CD4-positive, alpha-beta T cell treated with Interleukin-17A for 1 hour (primary cell): ENCODE measurements at regions not wholly inside any gene's neighbourhood (a gene's known extent, or its start where the extent isn't known, plus 50 kb on each side); places are given as distances from the start of the nearest gene placed in this dataset.

Experiments
- DNase-seq: peaks from one replicate; pipeline ENCODE4 v3.0.0-alpha.2; 2020

DNA sequence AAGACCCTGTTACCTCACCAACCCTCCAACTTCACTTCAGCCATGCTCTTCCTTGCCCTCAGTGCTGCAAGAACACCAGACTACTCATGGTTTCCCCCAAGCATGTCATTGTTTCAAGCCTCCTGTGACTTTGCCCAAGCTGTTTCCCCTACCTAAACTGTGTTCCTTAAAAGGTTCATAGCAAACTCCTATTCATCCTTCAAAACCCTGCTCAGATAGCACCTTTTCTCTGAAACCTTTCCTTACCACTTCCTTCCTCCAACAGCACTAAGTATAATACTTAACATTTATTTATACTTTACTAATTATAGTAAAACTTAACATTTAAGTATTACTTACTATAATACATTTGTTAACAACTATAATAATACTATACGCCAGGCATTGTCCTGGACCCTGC is 136.2 kb downstream of the CCT6B start:
- DNase-seq, result no peak

DNA sequence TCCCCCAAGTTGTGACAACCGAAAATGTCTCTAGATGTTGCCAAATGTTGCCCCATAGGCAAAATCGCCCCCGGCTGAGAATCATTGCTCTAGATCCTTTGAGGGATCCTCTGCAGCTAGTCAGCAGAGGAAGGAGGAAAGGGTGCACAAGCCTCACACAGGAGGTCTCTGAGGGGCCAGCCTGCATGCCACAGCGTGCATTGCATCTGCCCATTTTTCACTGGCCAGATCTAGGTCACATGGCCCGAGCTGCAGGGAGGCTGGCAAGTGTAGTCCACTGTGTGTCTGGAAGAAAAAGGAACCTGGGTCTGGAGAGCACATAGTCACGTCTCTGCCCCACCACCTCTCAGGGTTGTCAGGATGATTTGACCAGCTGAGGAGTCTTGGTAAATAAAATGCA is 138.2 kb downstream of the CCT6B start:
- DNase-seq, result no peak

DNA sequence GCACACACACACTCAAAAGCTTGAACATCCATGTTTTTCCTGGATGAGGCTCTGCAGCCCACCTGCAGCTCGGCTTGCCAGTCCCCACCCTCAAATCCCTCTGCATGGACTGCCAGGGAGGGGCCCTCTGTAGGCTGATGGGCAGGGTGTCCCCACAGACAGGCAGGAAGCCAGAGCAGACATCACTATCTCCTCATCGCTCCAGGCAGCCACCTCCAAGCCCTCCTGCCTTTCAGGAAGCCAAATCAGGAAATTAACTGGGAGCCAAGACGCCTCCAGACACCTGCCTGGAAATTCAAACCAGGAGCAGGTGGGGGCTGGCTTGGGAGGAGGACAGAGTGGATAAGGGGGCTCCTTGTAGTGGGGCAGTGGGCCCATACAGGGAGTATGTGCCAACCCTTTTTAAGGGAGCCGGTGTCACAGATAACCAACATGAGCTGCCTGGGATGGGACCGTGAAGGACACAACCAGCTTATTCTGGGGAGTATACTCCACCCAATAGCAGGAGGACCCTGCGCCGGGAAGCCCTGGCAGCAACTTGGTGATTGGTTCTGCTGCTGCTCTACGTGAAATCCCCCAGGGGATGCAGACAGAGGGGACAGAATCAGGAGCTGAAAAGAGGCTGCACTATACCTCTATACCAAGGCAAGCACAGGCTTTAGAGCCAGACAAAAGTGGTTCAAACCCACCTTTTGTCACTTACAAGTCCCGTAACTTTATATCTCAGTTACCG is 139.1 kb downstream of the CCT6B start:
- no peak for DNase-seq

DNA sequence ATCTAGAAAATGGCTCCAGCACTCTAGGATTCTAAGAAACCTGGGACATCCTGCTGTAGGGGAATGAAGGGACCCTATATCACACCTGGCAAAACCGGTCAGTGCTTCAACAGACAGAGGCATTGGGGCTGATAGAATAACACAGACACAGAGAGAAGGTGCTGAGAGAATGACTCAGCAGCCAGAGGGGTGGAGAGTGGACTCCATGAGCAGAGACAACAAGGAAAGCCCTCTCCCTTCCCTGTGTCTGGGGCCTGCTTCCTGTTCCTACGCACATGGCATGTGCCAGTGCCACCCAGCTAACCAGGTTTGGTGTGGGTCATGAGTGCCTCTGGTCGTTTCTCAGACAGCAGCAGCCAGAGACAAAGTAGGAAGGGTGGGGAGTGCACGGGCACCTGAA is 140.3 kb downstream of the CCT6B start:
- DNase-seq, result no peak

DNA sequence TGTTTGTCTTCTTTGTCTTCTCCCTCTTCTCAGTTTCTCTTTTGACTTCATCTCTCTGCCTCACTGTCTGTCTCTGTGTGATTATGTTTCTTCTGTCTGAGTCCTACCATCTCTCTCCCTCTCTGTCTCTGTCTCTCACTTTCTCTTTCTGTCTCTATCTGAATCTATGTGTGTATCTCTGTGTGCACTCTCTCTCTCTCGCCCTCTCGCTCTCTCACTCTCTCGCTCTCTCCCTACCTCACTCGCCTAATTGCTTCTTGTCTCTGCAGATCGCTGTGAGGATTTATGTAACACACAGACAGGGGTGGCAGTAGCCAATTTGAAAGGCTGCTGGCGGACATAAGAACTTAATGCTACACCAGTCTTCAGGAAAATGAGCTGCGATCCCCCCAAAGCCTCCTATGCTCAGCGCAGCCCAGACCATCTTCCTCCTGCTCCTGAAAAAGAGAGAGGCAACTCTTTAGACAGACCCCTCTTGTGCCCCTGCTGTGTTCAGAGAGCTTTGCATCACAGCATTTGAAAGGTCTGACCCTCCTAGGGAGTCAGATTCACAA is 140.9 kb downstream of the CCT6B start:
- DNase-seq, result no peak

DNA sequence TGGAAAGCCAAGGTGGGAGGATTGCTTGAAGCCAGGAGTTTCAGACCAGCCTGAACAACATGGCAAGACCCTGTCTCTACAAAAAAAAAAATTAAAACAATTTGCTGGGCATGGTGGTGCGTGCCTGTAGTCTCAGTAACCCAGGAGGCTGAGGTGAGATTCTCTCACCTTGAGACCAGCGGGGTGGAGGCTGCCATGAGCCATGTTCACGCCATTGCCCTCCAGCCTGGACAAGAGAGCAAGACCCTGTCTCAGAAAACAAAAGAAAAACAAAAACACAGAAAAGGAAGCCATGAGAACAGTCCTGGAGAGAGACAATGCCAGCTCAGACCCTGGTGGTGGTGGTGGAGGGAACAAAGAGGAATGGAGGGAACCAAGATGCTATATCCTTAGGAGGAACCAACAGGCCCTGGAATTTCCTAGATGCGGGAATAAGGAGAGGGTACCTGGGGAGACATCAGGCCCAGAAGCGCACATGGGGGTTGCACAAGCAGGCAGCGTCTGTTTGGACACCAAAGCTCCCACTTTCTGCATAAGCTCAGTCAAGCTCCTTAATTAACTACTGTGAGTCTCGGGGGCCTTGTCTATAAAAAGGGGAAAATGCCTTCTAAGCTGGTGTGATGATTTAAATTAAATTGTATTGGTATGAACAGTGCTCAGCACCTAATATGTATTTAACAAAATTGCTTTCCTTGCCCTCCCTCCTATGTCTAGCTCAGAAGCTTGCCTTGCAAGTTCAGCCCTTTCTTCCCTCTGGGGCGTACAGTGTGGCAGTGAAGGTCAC is 143.8 kb downstream of the CCT6B start:
- no peak for DNase-seq

DNA sequence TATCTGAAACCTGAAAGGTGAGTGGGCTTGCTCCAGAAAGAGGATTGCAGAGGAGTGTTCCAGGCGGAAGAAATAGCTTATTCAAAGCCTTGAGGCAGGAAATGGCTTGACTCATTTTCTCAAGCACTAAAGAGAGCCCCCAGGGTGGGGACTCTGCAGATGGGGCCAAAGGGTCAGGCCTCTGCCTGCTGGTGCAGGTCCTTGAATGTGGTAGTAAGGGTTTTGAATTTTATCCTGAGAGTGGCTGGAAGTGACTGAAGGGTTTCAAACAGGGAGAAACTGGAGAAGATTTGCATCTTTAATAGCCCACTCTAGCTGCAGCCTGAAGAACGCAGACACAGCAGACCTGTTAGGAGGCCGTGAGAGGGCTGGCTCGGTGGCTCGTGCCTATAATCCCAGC is 144.4 kb downstream of the CCT6B start:
- DNase-seq, result no peak

DNA sequence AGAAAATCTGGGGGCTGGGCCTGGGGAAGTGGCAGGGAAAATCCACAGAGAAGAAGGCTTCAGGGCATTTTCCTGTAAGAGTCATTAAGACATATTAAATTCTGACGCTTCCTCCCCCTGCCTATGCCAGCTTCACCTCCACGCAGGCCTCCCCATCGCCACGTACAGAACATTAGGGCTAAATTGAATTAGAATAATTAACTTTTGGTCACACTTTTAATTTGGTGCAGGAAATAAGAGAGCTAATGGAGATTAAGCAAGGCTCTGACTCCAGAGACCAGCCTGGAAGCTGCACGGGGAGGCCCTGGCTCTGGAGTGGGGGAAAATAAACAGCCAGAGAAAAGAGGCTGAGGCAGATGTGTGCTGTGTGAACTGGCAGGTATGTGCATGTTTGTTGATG is 148.0 kb downstream of the CCT6B start:
- DNase-seq, result no peak

DNA sequence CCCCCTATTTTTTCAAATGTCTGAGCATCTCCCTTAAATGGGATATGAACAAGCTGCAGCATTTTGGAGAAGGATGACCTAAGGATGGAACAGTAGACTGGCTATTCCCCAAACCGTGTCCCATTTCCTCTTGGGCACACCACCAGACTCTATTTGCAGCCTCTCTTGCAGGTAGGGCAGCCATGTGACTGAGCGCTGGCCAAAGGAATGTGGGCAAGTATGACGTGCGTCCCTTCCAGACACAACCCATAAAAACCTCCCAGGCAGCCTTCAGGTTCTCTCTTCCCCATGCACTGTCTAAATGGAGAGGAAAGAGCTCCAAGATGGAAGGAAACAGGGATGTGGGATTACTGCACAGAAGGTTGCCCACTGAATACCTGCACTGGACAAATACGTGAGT is 149.7 kb downstream of the CCT6B start:
- DNase-seq, result no peak

DNA sequence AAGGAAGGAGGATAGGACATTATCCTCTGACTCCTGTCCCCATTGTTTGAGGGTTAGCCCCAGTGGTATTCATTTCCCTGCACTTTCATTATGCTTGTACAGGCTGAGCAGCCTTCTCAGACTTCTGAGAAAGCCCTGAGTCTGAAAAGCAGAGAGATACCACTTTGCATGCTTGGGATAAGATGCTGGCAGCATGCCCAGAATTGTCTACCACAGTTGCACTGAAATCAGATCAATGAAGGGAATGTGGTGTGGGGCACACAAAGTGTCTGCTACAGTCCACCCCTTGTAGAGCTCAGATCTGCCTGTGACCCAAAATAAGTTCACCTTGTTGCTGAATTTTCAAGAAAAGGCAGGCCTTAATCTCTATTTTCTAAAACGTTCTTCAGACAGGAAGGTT is 160.6 kb downstream of the CCT6B start:
- DNase-seq, result no peak

DNA sequence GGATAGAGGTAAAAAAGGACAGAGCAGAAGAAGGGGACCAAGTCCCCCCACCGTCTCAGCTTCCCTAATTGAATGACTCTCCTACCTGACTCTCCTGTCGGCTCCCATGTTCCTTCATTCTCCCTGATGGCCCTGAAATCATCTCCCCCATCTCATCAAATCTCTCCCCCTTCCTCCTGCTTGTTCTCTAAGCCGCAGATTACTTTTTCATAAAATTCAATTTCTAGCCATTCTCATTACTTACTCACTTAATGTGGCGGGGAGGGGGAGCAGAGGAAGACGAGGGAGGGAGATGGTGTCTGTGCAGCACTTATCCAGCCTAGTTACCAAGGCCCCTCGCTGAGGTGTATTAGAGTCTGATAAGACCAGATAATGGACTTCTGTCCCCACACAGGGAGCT is 161.5 kb downstream of the CCT6B start:
- no peak for DNase-seq

DNA sequence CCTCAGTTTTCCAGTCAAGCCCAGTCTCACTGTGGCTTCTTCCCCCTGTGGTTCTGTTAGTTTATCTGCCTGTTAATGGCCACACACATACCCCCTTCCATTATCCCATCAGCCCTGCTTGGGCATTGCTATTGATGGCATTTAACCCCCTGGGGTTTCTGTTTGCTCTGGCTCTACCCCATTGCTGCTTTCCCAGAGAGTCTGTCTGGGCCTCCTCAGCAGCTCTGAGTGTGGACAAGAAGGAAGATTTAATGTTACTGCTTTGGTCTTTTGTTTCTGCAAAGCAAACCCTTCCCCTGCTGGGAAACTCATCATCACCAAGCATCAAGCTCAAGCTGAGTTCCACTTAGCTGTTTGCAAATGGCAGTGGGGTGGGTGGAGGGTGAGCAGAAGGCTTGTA is 162.7 kb downstream of the CCT6B start:
- DNase-seq, result no peak

DNA sequence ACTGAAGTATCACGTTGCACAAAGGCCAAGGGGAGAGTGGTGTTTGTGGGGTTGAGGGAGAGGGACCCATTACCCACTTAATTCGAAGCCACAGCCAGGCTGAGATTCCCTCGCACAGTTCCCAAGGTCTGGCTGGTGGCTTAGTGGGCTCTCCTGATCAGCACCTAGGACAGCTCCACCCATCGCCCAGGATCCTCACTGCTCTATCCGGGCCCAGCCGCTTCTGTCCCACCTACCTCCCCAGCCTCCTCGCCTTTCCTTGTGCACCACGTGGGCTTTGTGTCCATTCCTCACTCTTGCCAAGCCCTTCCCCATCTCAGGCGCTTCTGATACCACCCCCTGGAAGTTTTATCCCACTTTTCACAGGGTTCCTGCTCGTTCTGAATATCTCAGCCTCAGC is 163.5 kb downstream of the CCT6B start:
- peak; percentile 1 for DNase-seq

DNA sequence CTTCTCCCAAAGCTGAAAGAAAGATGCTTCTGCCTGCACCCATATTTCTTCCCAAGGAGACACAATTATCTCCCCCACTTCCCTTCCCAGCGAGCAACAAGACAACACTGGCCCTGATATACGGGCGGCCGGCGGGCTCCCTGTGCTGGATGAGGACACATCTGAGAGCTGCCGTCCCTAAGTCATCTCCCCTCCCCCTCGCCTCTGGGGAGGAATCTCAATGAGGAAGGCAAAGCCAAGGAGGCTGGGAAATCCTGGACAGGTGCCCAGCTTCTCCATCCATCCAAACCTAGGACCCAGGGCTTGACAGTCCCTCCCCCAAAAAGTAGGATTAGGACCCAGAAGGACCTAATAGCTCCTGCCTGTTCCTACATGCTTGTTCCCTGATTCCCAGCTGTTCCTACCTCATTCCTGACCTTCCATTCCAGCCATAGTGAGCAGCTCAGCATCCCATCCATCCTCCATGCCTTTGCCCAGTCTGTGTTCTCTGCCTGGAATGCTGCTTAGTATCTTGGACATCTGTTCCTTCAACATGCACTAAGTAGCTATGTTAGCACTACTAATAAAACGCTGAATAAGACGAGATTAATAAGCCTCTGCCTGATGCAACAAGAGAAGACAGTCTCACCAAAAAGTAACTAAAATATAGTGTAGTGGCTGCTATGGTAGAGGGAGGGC is 167.9 kb downstream of the CCT6B start:
- no peak for DNase-seq

DNA sequence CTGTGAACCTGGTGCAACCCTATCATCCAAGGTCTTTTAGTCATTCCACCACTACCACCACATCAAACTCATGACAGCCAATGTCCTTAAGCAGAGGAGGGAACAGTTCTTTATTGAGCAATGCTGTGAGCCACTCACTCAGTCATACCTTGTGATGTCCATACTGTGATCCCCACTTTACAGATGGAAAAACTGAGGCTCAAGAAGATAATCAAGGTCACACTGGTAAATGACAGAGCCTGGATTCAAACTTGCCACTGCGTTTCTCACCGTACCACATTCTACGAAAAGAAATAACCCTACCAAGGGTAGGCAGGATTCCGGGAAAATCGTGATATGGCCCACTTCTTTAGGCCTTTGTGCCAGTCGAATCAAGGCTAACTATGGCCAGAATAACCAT is 172.6 kb downstream of the CCT6B start:
- DNase-seq, result no peak

DNA sequence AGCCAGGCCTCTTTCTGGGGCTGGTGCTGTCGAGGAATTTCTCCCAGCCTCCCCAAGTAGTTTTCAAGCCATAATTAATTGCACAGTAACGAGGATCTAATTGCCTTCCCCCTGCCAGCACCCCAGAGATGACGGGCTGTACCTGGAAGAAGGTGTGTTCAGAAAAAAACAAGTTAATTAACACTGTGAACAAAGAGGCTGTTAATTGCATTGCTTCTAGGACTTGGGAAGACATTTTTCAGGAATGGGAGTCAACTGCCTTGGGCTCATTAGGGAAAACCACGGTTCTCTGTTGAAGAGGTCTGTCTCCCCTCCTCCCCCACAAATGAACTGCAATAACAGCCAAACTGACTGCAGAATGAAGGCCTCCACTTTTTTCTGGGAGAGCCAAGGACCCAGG is 176.7 kb downstream of the CCT6B start:
- DNase-seq, result no peak

DNA sequence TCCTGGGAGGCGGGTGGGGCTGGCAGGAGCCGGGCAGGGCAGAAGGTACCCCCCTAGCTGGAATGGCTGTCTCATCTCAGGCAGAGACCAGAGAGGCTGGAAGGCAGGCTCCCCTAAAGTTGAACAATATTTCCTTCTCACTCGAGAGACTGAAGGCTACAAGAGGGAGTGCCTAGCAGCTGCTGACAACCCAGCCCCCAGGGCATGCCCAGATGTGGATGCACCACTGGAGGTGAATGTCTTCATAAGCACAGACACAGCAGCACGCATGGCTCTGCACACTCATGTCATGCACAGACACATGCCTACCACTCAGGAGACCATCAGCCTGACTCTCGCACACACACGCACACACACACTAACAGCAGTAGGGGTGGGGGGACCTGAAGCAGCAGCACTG is 179.0 kb downstream of the CCT6B start:
- DNase-seq, result no peak

DNA sequence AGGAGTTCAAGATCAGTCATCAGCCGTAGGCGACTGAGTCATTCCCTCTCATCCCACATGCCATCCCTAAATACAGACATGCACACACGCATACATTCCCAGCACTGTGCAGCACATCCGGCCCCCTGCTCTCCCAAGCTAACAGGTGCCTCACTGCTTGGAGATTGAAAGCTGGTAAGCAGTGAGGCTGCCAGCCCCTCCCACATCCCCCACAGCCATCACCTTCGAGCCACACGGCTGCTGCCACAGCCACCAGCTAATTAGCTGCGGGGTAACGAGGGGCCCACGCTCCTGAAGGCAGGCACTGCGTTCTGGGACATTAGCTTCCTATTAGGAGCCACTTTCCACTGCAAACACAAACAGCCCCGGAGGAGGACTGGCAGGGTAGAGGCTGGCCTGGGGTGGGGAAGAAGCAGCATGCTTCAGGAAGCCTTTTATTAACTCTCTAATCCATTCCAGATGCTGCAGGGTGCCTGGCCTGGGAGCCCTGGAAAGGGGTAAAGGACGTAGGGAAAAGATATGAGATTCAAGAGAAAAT is 179.6 kb downstream of the CCT6B start:
- DNase-seq, result no peak

DNA sequence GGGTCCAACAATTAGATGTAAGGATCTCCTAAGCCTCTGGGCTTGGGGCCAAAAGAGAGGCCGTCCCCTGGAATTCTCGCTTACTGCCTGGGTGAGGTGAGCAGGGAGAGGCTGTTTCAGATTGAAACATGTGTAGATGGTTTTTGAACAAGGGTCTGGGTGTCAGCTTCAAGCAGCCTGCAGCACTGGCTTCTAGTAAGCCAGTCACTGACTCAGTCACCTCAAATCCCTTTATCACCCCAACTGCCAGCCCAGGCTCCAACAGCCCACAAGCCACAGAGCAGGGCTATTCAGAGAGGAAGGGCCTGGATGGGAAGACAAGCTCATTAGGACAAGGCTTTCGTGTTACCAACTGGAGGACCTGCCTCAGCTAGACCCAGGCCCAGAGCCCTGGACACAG is 180.2 kb downstream of the CCT6B start:
- DNase-seq, result no peak

DNA sequence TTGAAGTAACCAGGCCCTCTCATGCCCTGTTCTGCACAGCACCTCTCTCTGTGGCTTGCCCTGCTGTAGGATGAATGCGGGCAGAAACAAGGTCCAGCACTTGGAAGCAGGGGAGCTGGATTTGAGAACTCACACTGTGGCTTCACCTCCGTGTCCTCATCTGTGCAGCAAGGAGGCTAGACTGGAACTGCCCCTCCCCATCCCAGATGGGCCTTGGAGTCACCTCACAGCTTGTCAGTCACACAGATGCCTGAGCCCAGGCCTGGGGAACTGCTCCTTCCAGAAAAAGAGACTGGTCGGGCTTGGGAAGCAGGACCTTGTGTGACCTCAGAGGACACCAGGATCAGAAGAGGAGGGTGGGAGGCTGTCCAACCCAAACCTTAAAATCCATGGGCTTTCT is 180.8 kb downstream of the CCT6B start:
- DNase-seq, result no peak

DNA sequence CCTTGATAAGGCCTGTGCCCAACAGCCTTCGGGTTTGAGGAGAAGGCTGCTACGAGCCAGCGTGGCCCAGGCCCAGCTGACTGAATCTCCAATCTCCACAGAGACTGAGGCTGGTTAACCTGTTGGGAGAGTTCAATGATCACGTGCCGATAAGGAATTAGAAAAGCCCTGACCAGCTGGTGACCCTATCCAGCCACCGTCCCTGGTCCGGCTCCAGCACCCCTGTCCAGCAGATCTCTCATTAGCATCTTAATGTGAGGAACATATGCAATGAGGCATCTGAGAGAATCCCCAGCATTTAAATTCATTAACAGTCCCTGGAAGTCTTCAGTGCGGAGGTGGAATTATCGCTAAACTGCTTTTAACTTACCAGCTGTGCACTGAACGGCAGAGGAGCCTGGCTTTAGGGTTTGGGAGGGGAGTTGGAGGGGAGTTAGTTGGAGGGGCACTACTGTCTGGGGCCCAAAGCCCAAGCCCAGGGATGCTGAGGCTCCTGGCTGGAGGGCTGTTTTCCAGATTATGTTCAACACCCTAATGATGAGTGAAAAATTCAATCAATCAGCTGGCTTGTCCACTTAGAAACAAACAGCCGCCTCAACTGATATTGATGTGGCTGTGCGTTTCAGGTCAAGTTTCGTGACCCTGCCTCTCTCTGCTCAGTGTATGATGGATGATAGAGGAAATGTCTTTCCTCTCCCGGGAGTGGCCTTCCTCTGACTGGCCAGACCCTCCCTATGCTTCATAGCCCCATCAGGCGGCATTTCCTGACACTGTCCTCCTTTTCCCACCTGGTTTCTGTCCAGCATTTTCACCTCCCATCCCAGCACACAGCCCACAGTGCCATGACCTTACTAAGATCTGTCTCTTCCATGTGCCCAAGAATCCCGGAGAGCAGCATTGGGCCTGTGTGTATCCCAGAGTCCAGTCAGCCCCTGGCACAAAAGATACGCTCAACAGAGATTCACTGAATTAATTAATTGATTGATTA is 184.5 kb downstream of the CCT6B start:
- DNase-seq, result no peak

DNA sequence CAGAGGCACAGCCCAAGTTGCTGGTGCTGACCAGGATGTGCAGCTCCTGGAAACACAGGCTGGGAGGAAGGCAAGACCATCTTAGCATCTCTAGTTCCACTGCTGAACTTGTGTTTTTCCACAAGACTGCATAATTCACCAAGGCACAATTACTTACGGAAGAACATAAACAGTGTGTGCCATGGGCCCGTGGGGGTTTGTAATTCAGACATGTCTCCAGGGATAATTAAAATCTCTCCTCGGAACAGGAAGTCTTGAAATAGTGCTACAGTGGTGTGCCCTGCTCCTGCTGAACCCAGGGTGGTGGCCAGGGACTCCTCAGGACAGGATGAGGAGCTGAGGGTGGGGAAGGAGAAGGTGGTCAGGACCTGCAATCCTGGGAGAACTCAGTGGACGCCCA is 188.2 kb downstream of the CCT6B start:
- no peak for DNase-seq
